IMR-90 (cell line): ENCODE measurements at regions not wholly inside any gene's neighbourhood (a gene's known extent, or its start where the extent isn't known, plus 50 kb on each side); places are given as distances from the start of the nearest gene placed in this dataset.

Experiments
- ATAC-seq: fragments of 200-7000 bp; cut with Tn5 transposase; 2 replicates; pipeline ENCODE4 v1.9.1; 2020; ENCODE audit warnings: low read depth, mild to moderate bottlenecking, moderate library complexity
- BruUV-seq: library from RNA; stranded (reverse); fragments of 400-500 nt; replicated peaks from 2 replicates; lab custom pipeline; 2021; lab: Mats Ljungman, UMichigan
- CTCF ChIA-PET: fragments of 300-600 bp; formaldehyde crosslinking; extraction: SDS; loops from one replicate; lab custom pipeline; 2021; ENCODE audit warnings: antibody characterized with exemption; lab: Yijun Ruan, JAX
- POLR2A ChIA-PET: fragments of 300-600 bp; sonication (Branson Sonifier 250); formaldehyde crosslinking; loops from one replicate; lab custom pipeline; 2022; ENCODE audit warnings: antibody characterized with exemption; ENCODE audit not compliant: unreplicated experiment; lab: Charles Lee
- DNase-seq: peaks from one replicate; pipeline ENCODE4 v3.0.0; 2013
- H2AFZ ChIP-seq: replicated peaks from 2 replicates; pipeline ENCODE3; 2013; ENCODE audit warnings: low read length, mild to moderate bottlenecking; ENCODE audit not compliant: poor library complexity
- H2AK5ac ChIP-seq: 2 replicates; pipeline ENCODE4 v1.6.1; 2013; ENCODE audit warnings: low read depth, low read length, inconsistent platforms
- H2AK9ac ChIP-seq: replicated peaks from 2 replicates; pipeline ENCODE3; 2013; ENCODE audit warnings: mild to moderate bottlenecking, low read depth, low read length, moderate library complexity; ENCODE audit not compliant: poor library complexity
- H2BK120ac ChIP-seq: 2 replicates; pipeline ENCODE4 v1.6.1; 2013; ENCODE audit warnings: low read depth, low read length, inconsistent platforms
- H2BK15ac ChIP-seq: 3 replicates; pipeline ENCODE4 v1.6.1; 2013; ENCODE audit warnings: low read depth, low read length, inconsistent platforms
- H2BK20ac ChIP-seq: 2 replicates; pipeline ENCODE4 v1.6.1; 2013; ENCODE audit warnings: low read depth, mild to moderate bottlenecking, inconsistent platforms, low read length, moderate library complexity
- H2BK5ac ChIP-seq: 2 replicates; pipeline ENCODE4 v1.6.1; 2013; ENCODE audit warnings: mild to moderate bottlenecking, low read depth, low read length, inconsistent platforms; ENCODE audit not compliant: poor library complexity, severe bottlenecking
- H3K14ac ChIP-seq: replicated peaks from 2 replicates; pipeline ENCODE4 v1.6.1; 2013; ENCODE audit warnings: low read depth, low read length, inconsistent platforms
- H3K18ac ChIP-seq: 2 replicates; pipeline ENCODE4 v1.6.1; 2013; ENCODE audit warnings: low read depth, low read length, control low read depth
- H3K23ac ChIP-seq: 2 replicates; pipeline ENCODE4 v1.6.1; 2013; ENCODE audit warnings: low read depth, low read length, inconsistent platforms
- H3K27ac ChIP-seq: 2 replicates; pipeline ENCODE4 v1.5.1; 2013; ENCODE audit warnings: mild to moderate bottlenecking, control low read depth, low read length; ENCODE audit not compliant: insufficient read depth
- H3K27me3 ChIP-seq: 2 replicates; pipeline ENCODE4 v1.6.1; 2013; ENCODE audit warnings: low read length; ENCODE audit not compliant: control insufficient read depth, insufficient read depth
- H3K36me3 ChIP-seq: 2 replicates; pipeline ENCODE4 v1.6.1; 2013; ENCODE audit warnings: low read length, mixed read lengths; ENCODE audit not compliant: control insufficient read depth, insufficient read depth
- H3K4ac ChIP-seq: 2 replicates; pipeline ENCODE4 v1.6.1; 2013; ENCODE audit warnings: low read depth, low read length, inconsistent platforms
- H3K4me1 ChIP-seq: 2 replicates; pipeline ENCODE4 v1.6.1; 2013; ENCODE audit warnings: low read length, mixed read lengths; ENCODE audit not compliant: control insufficient read depth, insufficient read depth
- H3K4me2 ChIP-seq: 2 replicates; pipeline ENCODE4 v1.6.1; 2013; ENCODE audit warnings: low read depth, mild to moderate bottlenecking, control low read depth, low read length, moderate library complexity
- H3K4me3 ChIP-seq: 2 replicates; pipeline ENCODE4 v1.5.1; 2013; ENCODE audit warnings: low read depth, mild to moderate bottlenecking, control low read depth, low read length, moderate library complexity; ENCODE audit not compliant: insufficient read depth
- H3K56ac ChIP-seq: 2 replicates; pipeline ENCODE4 v1.6.1; 2013; ENCODE audit warnings: low read length, inconsistent platforms; ENCODE audit not compliant: insufficient read depth; ENCODE audit errors: extremely low read depth
- H3K79me1 ChIP-seq, 2 experiments: 2 replicates each; pipeline ENCODE4 v1.6.1; 2013; ENCODE audit warnings: low read length in 2 of 2, inconsistent platforms in 1 of 2, low read depth in 1 of 2
- H3K9ac ChIP-seq: 2 replicates; pipeline ENCODE4 v1.6.1; 2013; ENCODE audit warnings: low read depth, low read length, control low read depth
- H3K9me1 ChIP-seq: 2 replicates; pipeline ENCODE4 v1.6.1; 2013; ENCODE audit warnings: low read length, inconsistent platforms; ENCODE audit not compliant: insufficient read depth
- H3K9me3 ChIP-seq: 2 replicates; pipeline ENCODE4 v1.6.1; 2013; ENCODE audit warnings: low read length; ENCODE audit not compliant: control insufficient read depth, insufficient read depth
- H4K20me1 ChIP-seq: 2 replicates; pipeline ENCODE4 v1.6.1; 2013; ENCODE audit warnings: low read length, inconsistent platforms; ENCODE audit not compliant: insufficient read depth
- H4K5ac ChIP-seq: 2 replicates; pipeline ENCODE4 v1.6.1; 2013; ENCODE audit warnings: mild to moderate bottlenecking, low read depth, low read length, control low read depth
- H4K8ac ChIP-seq, 2 experiments: 2 replicates each; pipeline ENCODE4 v1.6.1; 2013; ENCODE audit warnings: low read depth in 2 of 2, low read length in 2 of 2, control low read depth in 1 of 2, inconsistent platforms in 1 of 2
- H4K91ac ChIP-seq: 2 replicates; pipeline ENCODE4 v1.6.1; 2013; ENCODE audit warnings: low read depth, low read length, inconsistent platforms; ENCODE audit not compliant: insufficient read depth
- CEBPB ChIP-seq: IDR thresholded peaks from 2 replicates; pipeline ENCODE4 v1.6.1; 2012; ENCODE audit warnings: low read depth, low read length, improper control_type of control experiment
- CHD1 ChIP-seq: IDR thresholded peaks from 2 replicates; pipeline ENCODE4 v1.6.1; 2012; ENCODE audit warnings: low read depth, low read length, improper control_type of control experiment
- MAFK ChIP-seq: IDR thresholded peaks from 2 replicates; pipeline ENCODE4 v1.6.1; 2012; ENCODE audit warnings: low read depth, low read length, improper control_type of control experiment
- NFE2L2 ChIP-seq: fragments of 150-350 bp; IDR thresholded peaks from 2 replicates; pipeline ENCODE4 v1.6.1; 2016; ENCODE audit warnings: low read depth, mild to moderate bottlenecking, low read length
- POLR2A ChIP-seq: IDR thresholded peaks from 2 replicates; pipeline ENCODE4 v1.6.1; 2012; ENCODE audit warnings: mild to moderate bottlenecking, low read depth, low read length
- RAD21 ChIP-seq: IDR thresholded peaks from 2 replicates; pipeline ENCODE4 v1.6.1; 2012; ENCODE audit warnings: low read length, improper control_type of control experiment
- WGBS, 2 experiments: methylation state at CpG; one replicate each; pipeline versions ENCODE4 v1.1.5 to v1.1.7; 2013; ENCODE audit warnings: missing lambda C conversion rate in 2 of 2; ENCODE audit not compliant: insufficient read length in 1 of 2; ENCODE audit errors: extremely low coverage in 2 of 2; 5-methylcytosine and 5-hydroxymethylcytosine counted together
- dilution Hi-C: fragments of 300-500 bp; cut with HindIII; formaldehyde crosslinking; loops from one replicate; pipeline ENCODE4 v1.14.3; 2018; ENCODE audit warnings: low sequenced_read_pairs; ENCODE audit not compliant: unreplicated experiment
- in situ Hi-C: fragments of 300-500 bp; cut with MboI; formaldehyde crosslinking; loops from 3 replicates; pipeline ENCODE4 v1.14.3; 2019; ENCODE audit warnings: low sequenced_read_pairs, inconsistent platforms, mixed read lengths
- intact Hi-C: fragments of 100-400 bp; cut with micrococcal nuclease; formaldehyde crosslinking; loops from 2 replicates; pipeline ENCODE4 v1.10.0; 2022
- TF ChIP-seq, protein P1 (sequence below): fragments of 150-350 bp; IDR thresholded peaks from 2 replicates; pipeline ENCODE4 v1.6.1; 2016; ENCODE audit warnings: low read depth, mild to moderate bottlenecking, low read length, moderate library complexity, borderline replicate concordance
- TF ChIP-seq, protein P2 (sequence below): fragments of 150-350 bp; IDR thresholded peaks from 2 replicates; pipeline ENCODE4 v1.6.1; 2017; ENCODE audit warnings: mild to moderate bottlenecking, antibody characterized with exemption, low read length, low read depth

DNA sequence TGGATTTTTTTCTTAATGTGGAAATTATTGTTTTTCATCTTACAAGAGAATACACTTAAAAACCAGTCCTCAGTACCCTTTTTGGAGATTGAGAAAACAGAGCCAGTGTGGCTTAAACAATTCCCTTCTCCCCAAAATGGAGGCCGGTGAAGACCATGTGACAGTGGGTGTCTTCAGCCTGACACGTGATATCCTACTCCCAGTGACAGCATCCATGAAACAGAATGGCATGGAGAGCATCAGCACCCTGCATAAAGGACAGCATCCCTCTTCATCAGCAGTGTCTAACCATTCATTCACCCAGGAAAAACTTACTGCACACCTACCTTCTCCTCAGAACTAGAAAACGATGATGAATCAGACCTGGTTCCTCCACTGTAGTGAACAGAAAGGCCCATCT lies 103.4 kb upstream of the RAI14 start:
- ATAC-seq: peak; percentile 54
- intact Hi-C loops: no loop called here

More for the DNA sequence above, 103.4 kb upstream of the RAI14 start:
- Histone ChIP-seq H3K23ac (no peak overlapping the region), H3K36me3 (no peaks in the 10 kb centered on the region), H4K91ac (no peak overlapping the region; the same call in 1 of the 2 replicates), H3K9me3 (no peaks in the 10 kb centered on the region), H3K4ac (no peak overlapping the region), H4K5ac (no peak overlapping the region), H2BK15ac (no peak overlapping the region), H4K20me1 (no peaks in the 10 kb centered on the region), H2AK9ac (no peak overlapping the region), H2AK5ac (no peak overlapping the region; the same call in 1 of the 2 replicates), H3K9ac (no peak overlapping the region), H3K79me1 (no peaks in the 10 kb centered on the region), H3K18ac (no peak overlapping the region), H2BK20ac (no peak overlapping the region), H4K8ac (no peak overlapping the region), H2AFZ (no peak overlapping the region), H3K27me3 (no peaks in the 10 kb centered on the region), H3K27ac (no peak overlapping the region), H3K4me2 (no peak overlapping the region), H3K4me1 (no peaks in the 10 kb centered on the region), H3K9me1 (peaks cover 7% of the 10 kb centered on the region), H2BK120ac (no peak overlapping the region; the same call in 1 of the 2 replicates), H3K14ac (0 out of 2 replicates have a peak overlapping the region, but pooled peaks have one; percentile 10), H3K4me3 (no peak overlapping the region), H2BK5ac (no peak overlapping the region), H3K56ac (no peak overlapping the region)
- WGBS, 2 experiments: 80% methylated on average over 1 of the region's 3 CpGs; no CpG with 5 or more reads in 1 of the 2 experiments
- no peak for DNase-seq
- CTCF ChIA-PET: no interaction called here
- no TSS peak for BruUV-seq
- TF ChIP-seq RAD21: no peak
- TF ChIP-seq NFE2L2: no peak
- no peak for TF ChIP-seq CHD1
- TF ChIP-seq, protein P1, sequence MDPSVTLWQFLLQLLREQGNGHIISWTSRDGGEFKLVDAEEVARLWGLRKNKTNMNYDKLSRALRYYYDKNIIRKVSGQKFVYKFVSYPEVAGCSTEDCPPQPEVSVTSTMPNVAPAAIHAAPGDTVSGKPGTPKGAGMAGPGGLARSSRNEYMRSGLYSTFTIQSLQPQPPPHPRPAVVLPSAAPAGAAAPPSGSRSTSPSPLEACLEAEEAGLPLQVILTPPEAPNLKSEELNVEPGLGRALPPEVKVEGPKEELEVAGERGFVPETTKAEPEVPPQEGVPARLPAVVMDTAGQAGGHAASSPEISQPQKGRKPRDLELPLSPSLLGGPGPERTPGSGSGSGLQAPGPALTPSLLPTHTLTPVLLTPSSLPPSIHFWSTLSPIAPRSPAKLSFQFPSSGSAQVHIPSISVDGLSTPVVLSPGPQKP: no peak
- TF ChIP-seq CEBPB: no peak
- no peak for TF ChIP-seq POLR2A
- TF ChIP-seq MAFK: no peak
- TF ChIP-seq, protein P2, sequence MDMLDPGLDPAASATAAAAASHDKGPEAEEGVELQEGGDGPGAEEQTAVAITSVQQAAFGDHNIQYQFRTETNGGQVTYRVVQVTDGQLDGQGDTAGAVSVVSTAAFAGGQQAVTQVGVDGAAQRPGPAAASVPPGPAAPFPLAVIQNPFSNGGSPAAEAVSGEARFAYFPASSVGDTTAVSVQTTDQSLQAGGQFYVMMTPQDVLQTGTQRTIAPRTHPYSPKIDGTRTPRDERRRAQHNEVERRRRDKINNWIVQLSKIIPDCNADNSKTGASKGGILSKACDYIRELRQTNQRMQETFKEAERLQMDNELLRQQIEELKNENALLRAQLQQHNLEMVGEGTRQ: no peak
- in situ Hi-C loops: no loop called here
- POLR2A ChIA-PET: no interaction called here
- dilution Hi-C loops: no loop called here
